HG02973 (cell line): ENCODE measurements at regions not wholly inside any gene's neighbourhood (a gene's known extent, or its start where the extent isn't known, plus 50 kb on each side); places are given as distances from the start of the nearest gene placed in this dataset.
"Not testable (repeated sequence)": the region's sequence is repeated elsewhere in the genome, so short reads cannot be mapped to it uniquely, and the experiment has no call there.

Experiments used
- ATAC-seq: cut with Tn5 transposase; IDR thresholded peaks from one replicate; pipeline ENCODE4 v1.9.1; 2021; ENCODE audit warnings: moderate library complexity; ENCODE audit not compliant: unreplicated experiment

GRCh38 chr6:137707590-137708360 is 159.3 kb upstream of the TNFAIP3 start:
- ATAC-seq: peak; percentile 55

DNA sequence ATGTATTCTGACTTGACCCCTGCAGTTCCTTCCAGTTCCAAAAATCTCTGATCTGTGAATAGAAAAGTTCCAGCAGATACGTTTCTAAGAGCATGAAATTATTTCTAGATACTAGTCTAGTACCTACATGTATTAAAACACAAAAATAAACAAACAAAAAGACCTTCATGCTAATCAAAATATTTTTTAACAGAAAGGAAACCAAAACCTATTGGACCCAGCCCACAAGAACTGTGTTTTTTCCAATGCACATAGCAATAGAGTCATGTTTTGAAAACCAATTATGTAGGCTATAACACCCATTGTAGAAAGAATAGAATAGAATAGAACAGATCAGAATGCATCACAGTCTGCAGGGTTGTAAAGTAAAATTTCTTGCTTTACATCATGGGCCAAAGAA is 158.6 kb upstream of the TNFAIP3 start:
- no peak for ATAC-seq

GRCh38 chr6:137709424-137710236 is 157.4 kb upstream of the TNFAIP3 start:
- ATAC-seq: no peak

DNA sequence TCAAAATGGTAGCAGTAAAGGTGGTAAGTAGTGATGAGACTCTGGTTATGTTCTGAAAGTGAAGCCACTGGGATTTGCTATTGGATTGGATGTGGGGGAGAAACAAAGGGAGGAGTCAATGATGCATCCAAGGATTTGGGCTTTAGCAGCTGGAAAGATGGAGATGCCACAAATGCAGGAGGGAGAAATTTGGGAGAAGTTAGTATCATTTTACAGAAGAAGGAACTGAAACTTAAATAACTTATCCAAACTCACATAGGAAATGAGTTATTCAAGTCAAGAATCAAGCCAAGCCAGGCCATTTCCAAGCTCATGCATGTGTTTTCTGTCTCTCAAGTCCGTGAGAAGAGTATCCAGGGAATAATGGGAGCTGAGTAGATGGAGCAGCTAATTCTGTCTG is 155.1 kb upstream of the TNFAIP3 start:
- no peak for ATAC-seq

DNA sequence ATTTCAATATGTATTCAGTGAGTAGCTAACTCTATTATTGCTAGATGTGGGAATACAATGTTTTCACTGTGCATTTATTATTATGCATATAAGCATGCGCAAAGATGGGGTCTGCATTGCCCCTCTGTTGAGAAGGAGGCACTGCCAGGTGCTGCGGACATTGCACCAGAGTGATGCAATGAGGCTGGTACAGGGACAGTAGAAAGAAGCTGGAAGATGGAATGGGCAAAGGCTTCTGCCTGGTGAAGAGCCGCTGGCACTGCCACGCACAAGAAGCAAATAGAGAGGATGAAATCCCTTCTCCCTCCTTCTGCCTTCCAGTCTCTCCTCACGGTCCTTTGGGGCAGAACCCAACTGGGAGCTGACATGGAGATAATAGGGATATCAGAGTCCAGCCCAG is 154.5 kb upstream of the TNFAIP3 start:
- ATAC-seq: no peak

GRCh38 chr6:137715589-137716045 is 151.4 kb upstream of the TNFAIP3 start:
- ATAC-seq: no peak

- no peak for ATAC-seq
These were observed 149.7 kb upstream of the TNFAIP3 start for GRCh38 chr6:137717074-137718073.

- not testable (repeated sequence) for ATAC-seq
These were observed 148.2 kb upstream of the TNFAIP3 start for GRCh38 chr6:137718903-137719302.

GRCh38 chr6:137722749-137723272 is 144.2 kb upstream of the TNFAIP3 start:
- no peak for ATAC-seq

DNA sequence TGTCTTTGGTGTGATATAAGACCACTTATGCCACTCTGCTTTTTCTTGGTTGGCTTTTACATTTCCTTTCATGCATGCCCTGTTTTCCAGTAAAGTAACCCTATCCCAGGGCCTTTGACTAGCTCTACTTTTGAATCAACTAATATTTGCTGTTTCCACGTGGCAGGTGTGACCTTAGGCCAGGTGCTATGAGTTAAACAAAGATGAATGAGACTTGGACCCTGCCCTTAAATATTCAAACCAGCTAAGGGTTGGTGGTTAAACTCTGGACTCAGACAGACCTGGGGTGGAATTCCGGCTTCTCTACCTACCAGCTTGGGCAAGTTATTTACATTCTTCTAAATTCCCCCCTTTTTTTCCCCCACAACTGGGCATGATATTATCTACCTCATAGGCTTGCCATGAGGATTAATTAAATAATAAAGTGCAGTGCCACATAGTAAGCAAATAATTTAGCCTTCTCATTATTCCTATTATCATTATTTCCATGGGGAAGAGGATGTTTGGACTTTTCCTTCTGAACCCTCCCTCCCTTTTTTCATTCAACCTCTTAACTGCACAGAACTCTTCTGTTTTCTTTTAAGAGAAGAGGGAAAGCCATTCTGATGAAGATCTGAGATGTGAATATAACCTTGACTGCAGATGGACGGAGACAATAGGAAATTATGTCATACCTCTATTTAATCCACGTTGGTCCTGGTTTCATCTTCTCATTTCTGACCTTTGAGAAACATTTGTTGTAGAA is 143.6 kb upstream of the TNFAIP3 start:
- ATAC-seq: no peak

DNA sequence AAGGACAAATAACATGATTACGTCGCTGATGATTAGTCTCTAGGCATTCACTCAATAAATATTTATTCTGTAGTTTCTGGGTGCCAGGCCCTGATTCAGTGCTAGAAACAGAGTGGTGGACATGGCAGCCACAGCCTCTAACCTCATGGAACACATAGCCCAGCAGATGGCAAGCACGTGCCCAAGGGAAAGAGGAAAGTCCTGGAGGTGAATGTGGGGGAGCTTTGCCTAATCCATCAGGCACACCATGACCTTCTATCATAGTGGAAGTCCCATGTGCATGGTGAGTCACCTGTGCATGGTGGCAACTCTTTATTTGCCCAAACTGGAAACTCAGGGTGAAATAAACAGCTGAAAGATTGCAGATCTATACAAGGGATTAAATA is 143.0 kb upstream of the TNFAIP3 start:
- no peak for ATAC-seq

GRCh38 chr6:137724495-137725211 is 142.4 kb upstream of the TNFAIP3 start:
- no peak for ATAC-seq

DNA sequence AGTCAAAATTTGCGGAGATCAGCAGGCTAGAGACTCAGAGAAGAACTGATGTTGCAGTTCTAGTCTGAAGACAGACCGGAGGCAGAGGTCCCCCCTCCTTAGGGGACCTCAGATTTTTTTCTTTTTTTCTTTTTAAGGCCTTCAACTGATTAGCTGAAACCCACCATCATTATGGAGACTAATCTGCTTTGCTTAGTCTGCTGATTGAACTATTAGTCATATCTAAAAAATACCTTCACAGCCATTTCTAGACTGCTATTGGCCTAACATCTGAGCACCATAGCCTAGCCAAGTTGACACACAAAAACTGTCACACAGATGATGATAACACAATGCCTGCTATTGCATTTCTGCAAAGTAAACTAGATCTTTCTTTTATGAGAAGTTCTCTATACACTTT is 141.1 kb upstream of the TNFAIP3 start:
- ATAC-seq: no peak

- no peak for ATAC-seq
These were observed 140.5 kb upstream of the TNFAIP3 start for GRCh38 chr6:137726582-137726981.

GRCh38 chr6:137727216-137727765 is 139.8 kb upstream of the TNFAIP3 start:
- ATAC-seq: no peak

DNA sequence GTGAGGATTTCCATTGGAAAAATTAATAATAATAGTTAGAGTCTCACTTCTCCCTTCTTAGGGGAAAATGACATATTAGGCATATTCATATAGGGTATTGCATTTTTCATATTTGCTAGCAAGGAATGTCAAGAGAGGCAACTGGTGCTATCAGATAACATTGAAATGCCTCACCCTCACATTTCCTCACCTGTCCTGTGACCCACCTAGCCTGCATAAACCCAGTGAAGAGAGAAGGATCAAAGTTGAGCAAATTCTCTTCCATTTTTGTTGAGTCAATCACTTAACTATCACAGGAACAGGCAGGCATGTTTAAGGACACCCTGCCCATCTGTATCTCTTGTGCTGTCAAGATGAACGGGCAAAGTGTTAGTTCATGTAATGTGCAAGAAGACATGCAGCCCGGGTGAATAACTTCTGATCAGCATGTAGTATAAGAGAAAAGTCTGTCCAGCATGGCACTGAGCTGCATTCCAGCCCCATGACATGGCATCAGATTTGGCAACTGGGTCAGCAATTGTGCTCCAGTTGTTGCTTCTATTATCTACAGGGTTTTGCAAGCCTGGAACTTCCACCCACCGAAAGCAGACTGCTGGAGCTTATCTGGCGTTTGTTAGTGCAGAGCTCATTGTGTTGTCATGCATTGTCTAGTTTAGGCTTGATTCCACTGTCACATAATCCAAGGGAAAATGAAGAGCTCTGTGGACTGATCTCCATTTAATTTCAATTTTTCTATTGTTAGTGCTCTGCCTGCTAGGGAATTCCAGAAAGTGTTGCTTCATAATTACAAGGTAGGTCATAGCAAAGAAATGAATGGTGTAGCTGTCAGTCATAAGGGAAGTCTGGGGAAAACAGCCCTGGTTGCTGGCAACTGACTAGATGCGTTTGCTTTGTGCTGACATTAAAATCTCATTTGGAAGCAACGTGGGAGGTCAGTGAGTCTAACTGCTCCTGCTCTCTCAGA is 138.4 kb upstream of the TNFAIP3 start:
- no peak for ATAC-seq

- no peak for ATAC-seq
These were observed 137.0 kb upstream of the TNFAIP3 start for GRCh38 chr6:137729866-137730629.
